Nephron progenitor cell (in vitro differentiated cells): ENCODE measurements at regions not wholly inside any gene's neighbourhood (a gene's known extent, or its start where the extent isn't known, plus 50 kb on each side); places are given as distances from the start of the nearest gene placed in this dataset.

ENCODE experiments used
- DNase-seq: peaks from one replicate; pipeline ENCODE4 v3.0.0; 2021
- H3K27ac Mint-ChIP-seq: 2 replicates; pipeline ENCODE4 v1.8.0; 2021; ENCODE audit warnings: mild to moderate bottlenecking, moderate library complexity, mixed read lengths
- H3K27me3 Mint-ChIP-seq: 2 replicates; pipeline ENCODE4 v1.8.0; 2021; ENCODE audit warnings: mild to moderate bottlenecking, low read depth, mixed read lengths; ENCODE audit not compliant: poor library complexity
- H3K36me3 Mint-ChIP-seq: 2 replicates; pipeline ENCODE4 v1.8.0; 2021; ENCODE audit warnings: low read depth, mixed read lengths
- H3K4me1 Mint-ChIP-seq: 2 replicates; pipeline ENCODE4 v1.8.0; 2021; ENCODE audit warnings: mixed read lengths
- H3K4me3 Mint-ChIP-seq: 2 replicates; pipeline ENCODE4 v1.8.0; 2021; ENCODE audit warnings: mild to moderate bottlenecking, moderate library complexity, mixed read lengths
- H3K9me3 Mint-ChIP-seq: 2 replicates; pipeline ENCODE4 v1.8.0; 2021; ENCODE audit warnings: mild to moderate bottlenecking, moderate library complexity, mixed read lengths
- TF ChIP-seq, protein P1 (sequence below): fragments of 200-600 bp; sonication (generic); IDR thresholded peaks from 2 replicates; pipeline ENCODE4 v1.5.0; 2021; ENCODE audit warnings: antibody characterized with exemption

DNA sequence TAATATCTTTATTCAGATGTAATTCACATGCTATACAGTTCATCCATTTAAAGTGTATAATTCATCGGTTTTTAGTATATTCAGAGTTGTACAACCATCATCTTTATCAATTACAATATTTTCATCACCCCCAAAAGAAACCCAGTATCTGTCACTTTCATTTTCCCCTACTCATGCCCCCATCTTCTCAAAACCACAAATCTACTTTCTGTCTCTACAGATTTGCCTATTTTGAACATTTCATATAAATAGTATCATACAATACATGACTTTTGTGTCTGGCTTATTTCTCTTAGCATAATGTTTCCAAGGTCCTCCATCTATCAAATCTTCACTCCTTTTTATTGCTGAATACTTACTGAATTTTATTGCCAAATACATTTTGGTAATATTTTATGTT, 305.1 kb upstream of the SGCD start:
- DNase-seq: no peak
- Mint-ChIP-seq H3K9me3 (peaks cover 3% of the 10 kb centered on the region), H3K4me3 (no peak overlapping the region), H3K36me3 (no peaks in the 10 kb centered on the region), H3K4me1 (no peaks in the 10 kb centered on the region), H3K27me3 (no peaks in the 10 kb centered on the region), H3K27ac (no peak overlapping the region)
- TF ChIP-seq, protein P1, sequence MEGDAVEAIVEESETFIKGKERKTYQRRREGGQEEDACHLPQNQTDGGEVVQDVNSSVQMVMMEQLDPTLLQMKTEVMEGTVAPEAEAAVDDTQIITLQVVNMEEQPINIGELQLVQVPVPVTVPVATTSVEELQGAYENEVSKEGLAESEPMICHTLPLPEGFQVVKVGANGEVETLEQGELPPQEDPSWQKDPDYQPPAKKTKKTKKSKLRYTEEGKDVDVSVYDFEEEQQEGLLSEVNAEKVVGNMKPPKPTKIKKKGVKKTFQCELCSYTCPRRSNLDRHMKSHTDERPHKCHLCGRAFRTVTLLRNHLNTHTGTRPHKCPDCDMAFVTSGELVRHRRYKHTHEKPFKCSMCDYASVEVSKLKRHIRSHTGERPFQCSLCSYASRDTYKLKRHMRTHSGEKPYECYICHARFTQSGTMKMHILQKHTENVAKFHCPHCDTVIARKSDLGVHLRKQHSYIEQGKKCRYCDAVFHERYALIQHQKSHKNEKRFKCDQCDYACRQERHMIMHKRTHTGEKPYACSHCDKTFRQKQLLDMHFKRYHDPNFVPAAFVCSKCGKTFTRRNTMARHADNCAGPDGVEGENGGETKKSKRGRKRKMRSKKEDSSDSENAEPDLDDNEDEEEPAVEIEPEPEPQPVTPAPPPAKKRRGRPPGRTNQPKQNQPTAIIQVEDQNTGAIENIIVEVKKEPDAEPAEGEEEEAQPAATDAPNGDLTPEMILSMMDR: no peak

DNA sequence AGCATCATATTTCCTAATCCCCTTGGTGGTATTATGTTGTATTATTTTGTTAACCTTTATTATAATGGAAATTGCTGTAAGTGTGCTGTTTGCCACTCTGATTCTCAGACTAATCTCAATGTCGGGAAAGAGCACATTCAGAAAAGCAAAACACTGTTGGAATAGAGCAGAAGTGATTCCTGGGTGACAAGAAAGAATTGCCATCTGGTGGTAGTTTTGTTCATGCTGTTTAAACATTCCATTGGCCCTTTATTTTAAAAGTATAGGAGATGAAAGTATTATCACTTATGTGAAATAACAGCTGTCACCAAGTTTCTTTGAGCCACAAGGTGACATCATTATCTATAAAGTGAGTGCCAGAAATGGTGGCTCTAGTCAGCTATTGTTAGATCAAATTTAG, 301.3 kb upstream of the SGCD start:
- TF ChIP-seq, protein P1: no peak
- Mint-ChIP-seq H3K9me3 (peaks cover 3% of the 10 kb centered on the region), H3K4me3 (no peak overlapping the region), H3K27ac (no peak overlapping the region), H3K36me3 (no peaks in the 10 kb centered on the region), H3K27me3 (no peaks in the 10 kb centered on the region), H3K4me1 (no peaks in the 10 kb centered on the region)
- DNase-seq: no peak

DNA sequence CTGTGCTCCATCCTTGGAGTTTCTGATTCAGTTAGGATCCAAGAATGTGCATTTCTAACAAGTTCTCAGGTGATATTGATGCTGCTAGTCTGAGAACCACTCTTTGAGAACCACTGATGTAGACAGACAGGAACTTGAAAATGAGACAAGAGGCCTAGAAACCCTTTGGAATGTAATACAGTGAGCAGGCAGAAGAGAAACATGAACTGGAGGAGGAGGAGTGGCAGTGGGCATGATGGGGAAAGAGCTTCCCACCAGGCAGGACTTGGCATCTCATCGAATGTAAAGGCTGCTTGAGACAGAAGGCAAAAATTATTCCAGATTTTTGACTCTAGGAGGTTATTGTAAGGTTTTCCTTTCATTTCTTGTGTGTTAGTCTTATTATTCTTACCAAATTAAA, 295.8 kb upstream of the SGCD start:
- H3K9me3 Mint-ChIP-seq: peaks cover 3% of the 10 kb centered on the region
- no peaks in the 10 kb centered on the region for H3K36me3 Mint-ChIP-seq
- TF ChIP-seq, protein P1: no peak
- H3K4me3 Mint-ChIP-seq: no peak overlapping the region
- no peaks in the 10 kb centered on the region for H3K27me3 Mint-ChIP-seq
- no peak for DNase-seq
- H3K4me1 Mint-ChIP-seq: no peaks in the 10 kb centered on the region
- no peak overlapping the region for H3K27ac Mint-ChIP-seq

DNA sequence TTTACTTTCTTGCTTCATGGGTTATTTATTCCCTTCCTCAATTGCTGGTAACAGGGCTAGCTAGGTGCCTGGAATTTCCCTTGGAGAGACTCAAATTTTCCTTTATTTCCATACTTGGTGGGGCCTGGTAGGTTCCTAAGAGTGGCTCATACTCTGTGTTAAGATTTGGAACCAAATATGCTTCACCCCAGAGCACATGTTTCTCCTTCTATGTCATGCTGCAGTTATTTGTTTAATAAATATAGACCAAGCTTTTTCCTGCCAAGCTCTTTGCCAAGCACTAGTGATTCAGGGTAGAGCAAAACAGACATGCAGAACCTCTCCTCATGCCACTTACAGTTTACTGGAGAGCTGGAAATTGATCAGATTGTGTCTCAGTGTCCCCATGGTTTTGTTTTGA, 290.3 kb upstream of the SGCD start:
- no peak overlapping the region for H3K27ac Mint-ChIP-seq
- H3K9me3 Mint-ChIP-seq: no peaks in the 10 kb centered on the region
- TF ChIP-seq, protein P1: no peak
- H3K4me3 Mint-ChIP-seq: no peak overlapping the region
- no peak for DNase-seq
- peaks cover 3% of the 10 kb centered on the region for H3K27me3 Mint-ChIP-seq
- no peaks in the 10 kb centered on the region for H3K4me1 Mint-ChIP-seq
- no peaks in the 10 kb centered on the region for H3K36me3 Mint-ChIP-seq

DNA sequence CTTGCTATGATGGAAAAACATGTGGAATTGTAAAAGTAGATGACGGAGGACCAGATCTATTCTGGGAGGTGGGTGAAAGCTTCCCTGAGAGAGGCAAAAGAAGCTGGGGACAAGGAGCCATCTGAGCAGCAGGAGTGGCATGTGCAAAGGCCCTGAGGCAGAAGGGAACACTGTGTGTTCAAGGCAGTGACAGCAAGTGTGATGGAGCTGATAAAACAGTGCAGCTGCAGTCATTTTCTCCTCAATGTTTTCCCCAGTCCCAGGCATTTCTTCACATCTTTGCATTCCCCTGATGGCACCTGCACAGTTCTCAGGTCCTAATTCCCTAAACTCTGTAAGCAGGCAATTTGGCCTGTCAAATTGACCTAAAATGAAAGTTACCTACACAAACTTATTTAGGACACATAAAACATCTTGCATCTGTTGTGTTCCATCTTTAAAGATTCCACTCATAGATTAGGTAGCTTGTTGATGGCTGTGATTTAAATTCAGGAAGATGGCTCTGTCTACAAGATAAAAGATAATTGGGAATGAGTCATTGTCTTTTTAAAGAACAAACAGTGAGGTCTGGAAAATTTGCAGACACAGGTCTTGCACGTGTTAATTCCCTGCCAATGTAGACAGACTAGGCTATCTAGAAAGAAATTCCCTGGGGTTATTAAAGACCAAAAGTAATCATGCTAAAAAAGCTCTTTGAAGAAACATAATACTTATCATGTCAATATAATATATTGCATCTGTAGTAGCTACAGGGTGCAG, 289.6 kb upstream of the SGCD start:
- TF ChIP-seq, protein P1: no peak
- H3K27me3 Mint-ChIP-seq: peaks cover 3% of the 10 kb centered on the region

DNA sequence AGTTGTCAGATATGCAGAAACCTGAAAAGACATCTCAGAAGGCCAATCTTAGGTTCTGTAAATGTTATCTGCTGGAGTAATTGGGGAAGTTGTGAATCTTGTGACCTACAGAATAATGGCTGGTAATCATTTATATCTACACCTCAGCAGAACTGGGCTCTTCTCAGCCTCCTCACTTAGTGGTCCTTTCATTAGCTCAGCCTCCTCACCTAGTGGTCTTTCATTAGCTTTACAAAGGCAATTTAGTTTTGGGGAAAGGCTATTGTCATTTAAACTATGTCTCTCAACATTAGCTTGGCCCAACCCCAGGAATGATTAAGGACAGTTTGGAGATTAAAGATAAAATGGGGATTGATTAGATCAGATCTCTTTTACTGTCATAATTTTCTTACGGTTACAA, 284.2 kb upstream of the SGCD start:
- TF ChIP-seq, protein P1: no peak
- H3K4me1 Mint-ChIP-seq: no peaks in the 10 kb centered on the region
- no peaks in the 10 kb centered on the region for H3K36me3 Mint-ChIP-seq
- no peak for DNase-seq
- H3K27me3 Mint-ChIP-seq: peaks cover 4% of the 10 kb centered on the region
- H3K4me3 Mint-ChIP-seq: no peak overlapping the region
- H3K27ac Mint-ChIP-seq: no peak overlapping the region
- H3K9me3 Mint-ChIP-seq: peaks cover 7% of the 10 kb centered on the region

More for the DNA sequence above, 289.6 kb upstream of the SGCD start:
- no peak overlapping the region for H3K4me3 Mint-ChIP-seq
- H3K4me1 Mint-ChIP-seq: no peaks in the 10 kb centered on the region
- DNase-seq: no peak
- H3K9me3 Mint-ChIP-seq: no peaks in the 10 kb centered on the region
- H3K27ac Mint-ChIP-seq: no peak overlapping the region
- H3K36me3 Mint-ChIP-seq: no peaks in the 10 kb centered on the region
